ENCODE measurements at regions not wholly inside any gene's neighbourhood (a gene's known extent, or its start where the extent isn't known, plus 50 kb on each side); places are given as distances from the start of the nearest gene placed in this dataset.

GRCh38 chr10:50992972-50993766, 81.1 kb upstream of the PRKG1 start:
- peak; percentile 29 to 48 (median 42) for DNase-seq
- H3K36me3 ChIP-seq: no peaks in the 10 kb centered on the region
- TF ChIP-seq EP300 (IDR thresholded peaks at IDR 0.05) (no peak), POLR2A (IDR thresholded peaks at IDR 0.05) (no peak), CTCF (IDR thresholded peaks at IDR 0.05) (no peak)
- intact Hi-C loops (cut with DNase I): loop anchor here in 1 of 4 donors (5.0 kb wide), 1 partner anchor 1224 kb away; no protein-coding TSS in a partner anchor
- H3K27me3 ChIP-seq: no peaks in the 10 kb centered on the region
- H3K27ac ChIP-seq: no peak overlapping the region
- H3K4me3 ChIP-seq: peak overlapping the region; percentile 82
- WGBS, 3 donors: 24 to 28% (median 28%) methylated on average over 16 of the region's 16 CpGs
- peaks cover 2% of the 10 kb centered on the region for H3K4me1 ChIP-seq (ENCODE audit: insufficient read depth)
- H3K9me3 ChIP-seq: no peaks in the 10 kb centered on the region

GRCh38 chr10:50993771-50994251, 80.5 kb upstream of the PRKG1 start:
- Histone ChIP-seq H3K27me3 (no peaks in the 10 kb centered on the region), H3K36me3 (no peaks in the 10 kb centered on the region), H3K27ac (no peak overlapping the region), H3K4me1 (ENCODE audit: insufficient read depth) (peaks cover 2% of the 10 kb centered on the region), H3K9me3 (no peaks in the 10 kb centered on the region), H3K4me3 (peak overlapping the region; percentile 25)
- TF ChIP-seq CTCF (IDR thresholded peaks at IDR 0.05) (no peak), POLR2A (IDR thresholded peaks at IDR 0.05) (no peak), EP300 (IDR thresholded peaks at IDR 0.05) (no peak)
- WGBS, 3 donors: 4 to 6% (median 6%) methylated on average over 3 of the region's 3 CpGs
- DNase-seq: peak in 1 of 5 donors; percentile 39
- intact Hi-C loops (cut with DNase I): loop anchor here in 1 of 4 donors (5.0 kb wide), 1 partner anchor 1223 kb away; no protein-coding TSS in a partner anchor

- DNase-seq: no peak
- Histone ChIP-seq H3K4me3 (no peak overlapping the region), H3K9me3 (no peaks in the 10 kb centered on the region), H3K36me3 (no peaks in the 10 kb centered on the region), H3K27ac (no peak overlapping the region), H3K4me1 (ENCODE audit: insufficient read depth) (no peaks in the 10 kb centered on the region), H3K27me3 (no peaks in the 10 kb centered on the region)
- WGBS, 3 donors: 76 to 88% (median 88%) methylated on average over 2 of the region's 2 CpGs
- intact Hi-C loops (cut with DNase I): no loop called here
- TF ChIP-seq EP300 (IDR thresholded peaks at IDR 0.05) (no peak), POLR2A (IDR thresholded peaks at IDR 0.05) (no peak), CTCF (IDR thresholded peaks at IDR 0.05) (no peak)
These were observed 76.8 kb upstream of the PRKG1 start for GRCh38 chr10:50997461-50997860.

GRCh38 chr10:50999163-50999562, 75.1 kb upstream of the PRKG1 start:
- Histone ChIP-seq H3K27me3 (no peaks in the 10 kb centered on the region), H3K36me3 (no peaks in the 10 kb centered on the region), H3K9me3 (no peaks in the 10 kb centered on the region), H3K4me3 (no peak overlapping the region), H3K4me1 (ENCODE audit: insufficient read depth) (no peaks in the 10 kb centered on the region), H3K27ac (no peak overlapping the region)
- TF ChIP-seq POLR2A (IDR thresholded peaks at IDR 0.05) (no peak), EP300 (IDR thresholded peaks at IDR 0.05) (no peak), CTCF (IDR thresholded peaks at IDR 0.05) (no peak)
- intact Hi-C loops (cut with DNase I): no loop called here
- WGBS, 3 donors: 84 to 92% (median 91%) methylated on average over 2 of the region's 2 CpGs
- DNase-seq: no peak

Data from ovary (tissue), 7 donors.